A549 (cell line): ENCODE measurements at regions not wholly inside any gene's neighbourhood (a gene's known extent, or its start where the extent isn't known, plus 50 kb on each side); places are given as distances from the start of the nearest gene placed in this dataset.

Source experiments
- ATAC-seq, 2 experiments: fragments of 200-7000 bp in 1 of 2; fragments of >200 bp in 1 of 2; cut with Nextera tagmentation in 1 of 2; cut with Tn5 transposase in 1 of 2; 3 replicates each; pipeline versions ENCODE4 v1.8.0 to v1.9.1; 2018 to 2020; ENCODE audit warnings: mild to moderate bottlenecking in 1 of 2, moderate library complexity in 1 of 2
- CTCF ChIA-PET: fragments of 300-600 bp; sonication (Branson Sonifier 250); formaldehyde crosslinking; extraction: SDS; loops from one replicate; lab custom pipeline; 2021; ENCODE audit warnings: antibody characterized with exemption, inconsistent platforms; lab: Yijun Ruan, JAX
- POLR2A ChIA-PET: fragments of 350-600 bp; formaldehyde crosslinking; extraction: SDS; loops from one replicate; lab custom pipeline; 2021; ENCODE audit warnings: antibody characterized with exemption, inconsistent platforms; lab: Yijun Ruan, JAX
- DNase-seq, 2 experiments: peaks; one replicate each; pipeline versions ENCODE4 v3.0.0 to v3.0.0-alpha.2; 2011 to 2016; ENCODE audit warnings: low read depth in 1 of 2, low spot score in 1 of 2
- FAIRE-seq: peaks from 2 replicates; lab custom pipeline; 2011; peaks lifted over from hg19 to GRCh38; lab: Jason Lieb, UNC
- H3K27ac ChIP-seq, 2 experiments: fragments of >200 bp; sonication (Bioruptor Twin); formaldehyde crosslinking; 3 replicates each; pipeline ENCODE4 v1.5.1; 2016 to 2017
- H3K4me1 ChIP-seq: fragments of >200 bp; sonication (Bioruptor Twin); formaldehyde crosslinking; 3 replicates; pipeline ENCODE4 v1.6.1; 2016
- H3K4me2 ChIP-seq: fragments of >200 bp; sonication (Bioruptor Twin); formaldehyde crosslinking; 3 replicates; pipeline ENCODE4 v1.6.1; 2016
- H3K4me3 ChIP-seq: fragments of >200 bp; sonication (Bioruptor Twin); formaldehyde crosslinking; 3 replicates; pipeline ENCODE4 v1.5.1; 2016
- H3K9me3 ChIP-seq: fragments of >200 bp; sonication (Bioruptor Twin); formaldehyde crosslinking; 3 replicates; pipeline ENCODE4 v1.6.1; 2016
- CEBPB ChIP-seq, 2 experiments: fragments of >200 bp in 1 of 2; sonication (Bioruptor Twin) in 1 of 2; formaldehyde crosslinking in 1 of 2; IDR thresholded peaks; 2 replicates each; pipeline ENCODE4 v1.6.1; 2012 to 2016
- EHF ChIP-seq: fragments of 250-450 bp; sonication (Bioruptor Pico); IDR thresholded peaks from 2 replicates; pipeline ENCODE4 v1.5.0; 2020; ENCODE audit warnings: mild to moderate bottlenecking
- EHMT2 ChIP-seq: fragments of 200-600 bp; sonication (generic); IDR thresholded peaks from 2 replicates; pipeline ENCODE4 v1.6.1; 2016; ENCODE audit warnings: antibody characterized with exemption, low read depth, mild to moderate bottlenecking, moderate library complexity
- EP300 ChIP-seq, 2 experiments: fragments of >200 bp; sonication (Bioruptor Twin); formaldehyde crosslinking; IDR thresholded peaks; 2 replicates in 1 of 2; 3 replicates in 1 of 2; pipeline ENCODE4 v1.6.1; 2016 to 2017
- FOSL2 ChIP-seq, 2 experiments: fragments of 450-650 bp in 1 of 2; fragments of >200 bp in 1 of 2; sonication (Bioruptor Twin) in 1 of 2; formaldehyde crosslinking; IDR thresholded peaks; 2 replicates each; pipeline versions ENCODE4 v1.5.0 to v1.6.1; 2016 to 2020; ENCODE audit warnings: mild to moderate bottlenecking in 1 of 2, moderate library complexity in 1 of 2
- FOXS1 ChIP-seq: fragments of 250-450 bp; sonication (Bioruptor Pico); IDR thresholded peaks from 2 replicates; pipeline ENCODE4 v1.5.0; 2020; ENCODE audit warnings: mild to moderate bottlenecking, moderate library complexity
- GATA3 ChIP-seq: IDR thresholded peaks from 2 replicates; pipeline ENCODE4 v1.6.1; 2012; ENCODE audit warnings: borderline replicate concordance
- HOXB13 ChIP-seq: fragments of 250-450 bp; sonication (Bioruptor Pico); IDR thresholded peaks from 2 replicates; pipeline ENCODE4 v1.5.0; 2020; ENCODE audit warnings: low read depth, mild to moderate bottlenecking, moderate library complexity
- JUN ChIP-seq, 2 experiments: fragments of >200 bp; sonication (Bioruptor Twin); formaldehyde crosslinking; IDR thresholded peaks; 2 replicates in 1 of 2; 3 replicates in 1 of 2; pipeline ENCODE4 v1.6.1; 2016 to 2017
- JUNB ChIP-seq: fragments of >200 bp; sonication (Bioruptor Twin); formaldehyde crosslinking; IDR thresholded peaks from 2 replicates; pipeline ENCODE4 v1.6.1; 2016
- MAFK ChIP-seq: fragments of 450-650 bp; IDR thresholded peaks from 2 replicates; pipeline ENCODE4 v1.6.1; 2014; ENCODE audit not compliant: partially characterized antibody
- MAZ ChIP-seq: fragments of 150-350 bp; IDR thresholded peaks from 2 replicates; pipeline ENCODE4 v1.6.1; 2014; ENCODE audit warnings: antibody characterized with exemption, low read depth, low read length, borderline replicate concordance
- RAD21 ChIP-seq, 2 experiments: fragments of >200 bp in 1 of 2; sonication (Bioruptor Twin) in 1 of 2; formaldehyde crosslinking in 1 of 2; IDR thresholded peaks in 1 of 2; conservative IDR thresholded peaks in 1 of 2; 2 replicates in 1 of 2; 3 replicates in 1 of 2; pipeline ENCODE4 v1.6.1; 2012 to 2018; ENCODE audit warnings: inconsistent platforms in 1 of 2
- RARB ChIP-seq: fragments of 250-450 bp; sonication (Bioruptor Pico); IDR thresholded peaks from 2 replicates; pipeline ENCODE4 v1.8.0; 2021; ENCODE audit warnings: mild to moderate bottlenecking, moderate library complexity
- RNF2 ChIP-seq: fragments of 200-600 bp; sonication (generic); IDR thresholded peaks from 2 replicates; pipeline ENCODE4 v1.6.1; 2016; ENCODE audit warnings: low read depth, mild to moderate bottlenecking, antibody characterized with exemption, moderate library complexity, borderline replicate concordance
- ZSCAN20 ChIP-seq: fragments of 250-450 bp; sonication (Bioruptor Pico); IDR thresholded peaks from 2 replicates; pipeline ENCODE4 v1.8.0; 2022; ENCODE audit warnings: mild to moderate bottlenecking, moderate library complexity
- WGBS: methylation state at CpG from one replicate; pipeline ENCODE4 v1.1.6; 2017; ENCODE audit errors: missing lambda C conversion rate; 5-methylcytosine and 5-hydroxymethylcytosine counted together
- TF ChIP-seq, protein P1 (sequence below): IDR thresholded peaks from 2 replicates; pipeline ENCODE4 v1.6.1; 2012; ENCODE audit warnings: low read depth, borderline replicate concordance
- TF ChIP-seq, protein P2 (sequence below): fragments of >200 bp; sonication (Bioruptor Twin); formaldehyde crosslinking; IDR thresholded peaks from 3 replicates; pipeline ENCODE4 v1.6.1; 2016
- TF ChIP-seq, protein P3 (sequence below): fragments of 250-450 bp; sonication (Bioruptor Pico); IDR thresholded peaks from 2 replicates; pipeline ENCODE4 v1.5.0; 2021; ENCODE audit warnings: mild to moderate bottlenecking, moderate library complexity, borderline replicate concordance

DNA sequence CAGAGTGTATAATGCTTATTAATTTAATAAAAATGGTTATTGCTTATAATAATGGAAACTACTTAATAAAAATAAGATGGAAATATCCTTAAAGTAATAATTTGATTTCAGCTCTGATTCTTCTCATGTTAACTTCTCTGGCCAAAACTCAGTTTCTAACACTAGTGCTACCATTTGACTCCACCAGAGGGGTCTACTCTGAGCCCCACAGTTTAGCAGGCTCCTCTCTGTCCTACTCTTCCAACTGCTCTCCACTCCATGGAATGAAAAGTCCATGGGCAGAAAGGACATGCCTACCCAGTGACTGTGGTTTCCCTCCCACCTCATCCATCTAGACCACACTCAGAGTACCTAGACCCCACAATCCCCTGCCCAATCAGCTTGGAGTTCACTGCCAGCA is 489.1 kb upstream of the CAMK1G start:
- no peak for FAIRE-seq
- Histone ChIP-seq H3K4me3 (no peak overlapping the region), H3K4me2 (no peak overlapping the region), H3K9me3 (no peaks in the 10 kb centered on the region; the same call in 2 of the 3 replicates), H3K27ac (peak overlapping the region; percentile 61 to 62; a peak in 4 of 6 replicates), H3K4me1 (peaks cover 31% of the 10 kb centered on the region)
- TF ChIP-seq JUNB, result no peak
- TF ChIP-seq, protein P1, sequence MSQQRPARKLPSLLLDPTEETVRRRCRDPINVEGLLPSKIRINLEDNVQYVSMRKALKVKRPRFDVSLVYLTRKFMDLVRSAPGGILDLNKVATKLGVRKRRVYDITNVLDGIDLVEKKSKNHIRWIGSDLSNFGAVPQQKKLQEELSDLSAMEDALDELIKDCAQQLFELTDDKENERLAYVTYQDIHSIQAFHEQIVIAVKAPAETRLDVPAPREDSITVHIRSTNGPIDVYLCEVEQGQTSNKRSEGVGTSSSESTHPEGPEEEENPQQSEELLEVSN, result no peak
- DNase-seq, result no peak
- ATAC-seq, result no peak
- ChIA-PET POLR2A (no interaction called here), CTCF (no interaction called here)

DNA sequence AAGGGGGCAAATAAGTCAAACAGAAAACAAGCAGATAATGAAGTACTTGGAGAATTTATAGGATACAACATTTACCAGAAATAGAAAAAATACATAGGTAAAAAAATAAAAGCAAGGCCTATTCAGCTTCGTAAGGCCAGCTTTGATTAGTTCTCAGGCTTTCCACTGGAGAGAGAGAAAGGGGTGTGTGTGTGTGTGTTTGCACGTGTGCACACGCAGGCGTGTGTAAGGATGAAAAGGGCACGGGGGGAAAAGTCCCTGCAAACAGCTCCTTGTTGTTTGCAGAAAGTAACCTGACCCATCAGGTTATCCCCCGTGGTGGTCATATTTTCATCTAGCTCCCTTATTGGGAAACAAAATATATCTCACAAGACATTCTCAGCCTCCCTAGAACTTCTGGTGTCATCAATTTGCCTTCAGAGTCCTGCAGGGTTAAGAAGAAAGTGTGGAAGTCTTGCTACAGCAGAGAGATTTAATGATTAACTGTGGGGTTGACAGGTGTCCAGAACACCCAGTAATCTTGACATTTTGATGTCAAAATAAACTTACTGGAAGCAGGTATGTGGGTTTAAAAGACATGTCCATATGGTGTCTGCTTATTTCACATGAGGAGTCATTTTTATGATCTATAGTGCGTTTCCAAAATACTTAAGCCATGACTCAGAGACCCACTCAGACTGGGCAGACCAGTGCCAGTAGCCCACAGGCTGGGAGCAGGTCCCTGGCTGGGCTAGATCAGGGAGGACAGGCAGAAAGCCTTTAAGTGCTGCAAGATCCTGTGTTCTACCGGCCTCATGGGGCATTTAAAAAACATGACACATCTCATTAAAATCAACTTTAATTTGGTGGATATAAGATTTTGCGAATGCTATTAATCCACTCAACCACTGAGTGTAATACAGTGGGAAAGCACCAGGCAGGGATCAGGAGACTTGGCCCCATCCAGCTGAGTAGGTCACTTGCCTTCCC is 487.6 kb upstream of the CAMK1G start:
- Histone ChIP-seq H3K4me2 (peak overlapping the region; percentile 63), H3K4me3 (no peak overlapping the region), H3K4me1 (peaks cover 31% of the 10 kb centered on the region), H3K27ac (peak overlapping the region; percentile 61 to 77), H3K9me3 (no peaks in the 10 kb centered on the region)
- ATAC-seq (peak; percentile 89 to 93), DNase-seq (peak; percentile 36 to 64), FAIRE-seq (no peak)
- 28% methylated on average over 9 of the region's 9 CpGs for WGBS
- ChIA-PET CTCF (interaction anchor here (0.7 to 1.4 kb wide), 2 partner anchors 15 to 94 kb away, joined by 3 to 4 read pairs; no protein-coding TSS in a partner anchor), POLR2A (no interaction called here)
- peak in 1 of 2 experiments; percentile 35; a peak in 1 of 4 replicates for TF ChIP-seq CEBPB (IDR thresholded peaks at IDR 0.05)
- peak; percentile 35 to 56; a peak in 1 of 5 replicates for TF ChIP-seq JUN (IDR thresholded peaks at IDR 0.05)
- no peak for TF ChIP-seq HOXB13 (CRISPR knock-in tag)
- peak; percentile 62 to 78; a peak in 2 of 5 replicates for TF ChIP-seq EP300 (IDR thresholded peaks at IDR 0.05)
- no peak for TF ChIP-seq MAZ
- TF ChIP-seq RAD21 (conservative IDR thresholded peaks at IDR 0.05 in 1 of 2, IDR thresholded peaks at IDR 0.05 in 1 of 2), result no peak; a peak in 1 of 5 replicates
- TF ChIP-seq, protein P2, sequence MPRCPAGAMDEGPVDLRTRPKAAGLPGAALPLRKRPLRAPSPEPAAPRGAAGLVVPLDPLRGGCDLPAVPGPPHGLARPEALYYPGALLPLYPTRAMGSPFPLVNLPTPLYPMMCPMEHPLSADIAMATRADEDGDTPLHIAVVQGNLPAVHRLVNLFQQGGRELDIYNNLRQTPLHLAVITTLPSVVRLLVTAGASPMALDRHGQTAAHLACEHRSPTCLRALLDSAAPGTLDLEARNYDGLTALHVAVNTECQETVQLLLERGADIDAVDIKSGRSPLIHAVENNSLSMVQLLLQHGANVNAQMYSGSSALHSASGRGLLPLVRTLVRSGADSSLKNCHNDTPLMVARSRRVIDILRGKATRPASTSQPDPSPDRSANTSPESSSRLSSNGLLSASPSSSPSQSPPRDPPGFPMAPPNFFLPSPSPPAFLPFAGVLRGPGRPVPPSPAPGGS, result peak; percentile 58; the same call in 1 of the 3 replicates
- peak; percentile 61; the same call in 1 of the 2 replicates for TF ChIP-seq GATA3
- TF ChIP-seq JUNB, result peak; percentile 81
- no peak for TF ChIP-seq RARB (CRISPR knock-in tag)
- no peak for TF ChIP-seq EHF (CRISPR knock-in tag)
- peak; percentile 61 for TF ChIP-seq FOSL2 (IDR thresholded peaks at IDR 0.05)
- peak; percentile 52 for TF ChIP-seq FOSL2 (CRISPR knock-in tag; IDR thresholded peaks at IDR 0.05)

DNA sequence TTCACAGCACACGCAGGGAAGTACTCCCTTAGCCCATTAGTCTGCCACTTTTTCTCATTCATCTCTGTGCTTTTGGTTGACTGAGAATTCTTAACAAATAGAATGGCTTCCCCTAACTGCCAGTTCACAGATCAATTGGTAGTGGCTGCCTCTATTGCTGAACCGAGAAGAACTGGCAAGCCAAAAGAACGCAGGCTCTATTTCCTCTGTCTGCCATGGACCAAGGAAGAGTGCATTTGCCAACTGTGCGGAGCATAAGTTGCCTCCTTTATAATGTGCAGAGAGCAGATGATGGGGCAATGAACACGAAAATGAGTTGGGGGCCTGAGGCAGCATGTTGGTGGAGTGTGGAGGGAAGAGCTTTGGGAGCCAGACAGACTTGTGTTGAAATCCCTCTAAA is 483.1 kb upstream of the CAMK1G start:
- CTCF ChIA-PET, result no interaction called here

More for the DNA sequence above, 483.1 kb upstream of the CAMK1G start:
- H3K27ac ChIP-seq, result no peak overlapping the region
- DNase-seq (no peak), FAIRE-seq (no peak), ATAC-seq (no peak)
- peaks cover 20% of the 10 kb centered on the region for H3K4me1 ChIP-seq
- H3K4me3 ChIP-seq, result no peak overlapping the region
- WGBS, result 64% methylated on average over 5 of the region's 5 CpGs
- TF ChIP-seq CEBPB (IDR thresholded peaks at IDR 0.05) (no peak), RNF2 (no peak), EP300 (IDR thresholded peaks at IDR 0.05) (no peak), ZSCAN20 (CRISPR knock-in tag) (no peak), FOXS1 (no peak), MAFK (no peak), FOSL2 (IDR thresholded peaks at IDR 0.05) (no peak), FOSL2 (CRISPR knock-in tag; IDR thresholded peaks at IDR 0.05) (no peak), EHMT2 (no peak)
- TF ChIP-seq, protein P3, sequence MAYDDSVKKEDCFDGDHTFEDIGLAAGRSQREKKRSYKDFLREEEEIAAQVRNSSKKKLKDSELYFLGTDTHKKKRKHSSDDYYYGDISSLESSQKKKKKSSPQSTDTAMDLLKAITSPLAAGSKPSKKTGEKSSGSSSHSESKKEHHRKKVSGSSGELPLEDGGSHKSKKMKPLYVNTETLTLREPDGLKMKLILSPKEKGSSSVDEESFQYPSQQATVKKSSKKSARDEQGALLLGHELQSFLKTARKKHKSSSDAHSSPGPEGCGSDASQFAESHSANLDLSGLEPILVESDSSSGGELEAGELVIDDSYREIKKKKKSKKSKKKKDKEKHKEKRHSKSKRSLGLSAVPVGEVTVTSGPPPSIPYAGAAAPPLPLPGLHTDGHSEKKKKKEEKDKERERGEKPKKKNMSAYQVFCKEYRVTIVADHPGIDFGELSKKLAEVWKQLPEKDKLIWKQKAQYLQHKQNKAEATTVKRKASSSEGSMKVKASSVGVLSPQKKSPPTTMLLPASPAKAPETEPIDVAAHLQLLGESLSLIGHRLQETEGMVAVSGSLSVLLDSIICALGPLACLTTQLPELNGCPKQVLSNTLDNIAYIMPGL, result no peak
- H3K4me2 ChIP-seq, result no peak overlapping the region
- POLR2A ChIA-PET, result no interaction called here
- no peaks in the 10 kb centered on the region for H3K9me3 ChIP-seq
